Progenitor cell of endocrine pancreas (in vitro differentiated cells): ENCODE measurements at regions not wholly inside any gene's neighbourhood (a gene's known extent, or its start where the extent isn't known, plus 50 kb on each side); places are given as distances from the start of the nearest gene placed in this dataset.
"Not testable (repeated sequence)": the region's sequence is repeated elsewhere in the genome, so short reads cannot be mapped to it uniquely, and the experiment has no call there.

Experiments used
- DNase-seq: peaks from one replicate; pipeline ENCODE4 v3.0.0; 2021; ENCODE audit warnings: low spot score; ENCODE audit not compliant: unreplicated experiment
- H3K27ac Mint-ChIP-seq: 2 replicates; pipeline ENCODE4 v1.8.0; 2021; ENCODE audit warnings: mild to moderate bottlenecking, moderate library complexity, mixed read lengths
- H3K27me3 Mint-ChIP-seq: 2 replicates; pipeline ENCODE4 v1.8.0; 2021; ENCODE audit warnings: mixed read lengths
- H3K36me3 Mint-ChIP-seq: 2 replicates; pipeline ENCODE4 v1.8.0; 2022; ENCODE audit warnings: mixed read lengths; ENCODE audit not compliant: insufficient read depth
- H3K4me1 Mint-ChIP-seq: 2 replicates; pipeline ENCODE4 v1.8.0; 2021; ENCODE audit warnings: low read depth, mixed read lengths
- H3K4me3 Mint-ChIP-seq: 2 replicates; pipeline ENCODE4 v1.8.0; 2021; ENCODE audit warnings: low read depth, mild to moderate bottlenecking, moderate library complexity, mixed read lengths
- H3K9me3 Mint-ChIP-seq: 2 replicates; pipeline ENCODE4 v1.8.0; 2021; ENCODE audit warnings: low read depth, mixed read lengths
- TF ChIP-seq, protein P1 (sequence below): fragments of 200-600 bp; sonication (generic); IDR thresholded peaks from one replicate; pipeline ENCODE4 v1.5.0; 2021; ENCODE audit warnings: antibody characterized with exemption, mild to moderate bottlenecking; ENCODE audit not compliant: unreplicated experiment

DNA sequence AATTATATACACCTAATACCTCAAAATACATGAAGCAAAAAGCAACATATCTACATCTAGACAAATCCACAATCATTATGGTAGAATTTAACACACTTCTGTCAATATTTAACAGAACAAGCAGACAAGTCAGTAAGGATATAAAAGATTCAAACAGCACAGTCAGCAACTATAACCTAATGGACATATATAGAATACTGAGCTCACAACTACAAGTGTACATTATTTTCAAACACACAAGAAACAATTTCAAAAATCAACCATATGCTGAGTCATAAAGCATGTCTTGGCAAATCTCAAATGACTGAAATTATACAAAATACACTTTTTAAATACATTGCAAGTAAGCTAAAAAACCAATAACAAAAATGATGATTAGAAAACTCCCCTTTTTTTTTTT lies 178.0 kb downstream of the TOMM20 start:
- H3K27me3 Mint-ChIP-seq: no peaks in the 10 kb centered on the region
- no peak for DNase-seq
- TF ChIP-seq, protein P1, sequence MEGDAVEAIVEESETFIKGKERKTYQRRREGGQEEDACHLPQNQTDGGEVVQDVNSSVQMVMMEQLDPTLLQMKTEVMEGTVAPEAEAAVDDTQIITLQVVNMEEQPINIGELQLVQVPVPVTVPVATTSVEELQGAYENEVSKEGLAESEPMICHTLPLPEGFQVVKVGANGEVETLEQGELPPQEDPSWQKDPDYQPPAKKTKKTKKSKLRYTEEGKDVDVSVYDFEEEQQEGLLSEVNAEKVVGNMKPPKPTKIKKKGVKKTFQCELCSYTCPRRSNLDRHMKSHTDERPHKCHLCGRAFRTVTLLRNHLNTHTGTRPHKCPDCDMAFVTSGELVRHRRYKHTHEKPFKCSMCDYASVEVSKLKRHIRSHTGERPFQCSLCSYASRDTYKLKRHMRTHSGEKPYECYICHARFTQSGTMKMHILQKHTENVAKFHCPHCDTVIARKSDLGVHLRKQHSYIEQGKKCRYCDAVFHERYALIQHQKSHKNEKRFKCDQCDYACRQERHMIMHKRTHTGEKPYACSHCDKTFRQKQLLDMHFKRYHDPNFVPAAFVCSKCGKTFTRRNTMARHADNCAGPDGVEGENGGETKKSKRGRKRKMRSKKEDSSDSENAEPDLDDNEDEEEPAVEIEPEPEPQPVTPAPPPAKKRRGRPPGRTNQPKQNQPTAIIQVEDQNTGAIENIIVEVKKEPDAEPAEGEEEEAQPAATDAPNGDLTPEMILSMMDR: no peak
- no peak overlapping the region for H3K4me3 Mint-ChIP-seq
- H3K9me3 Mint-ChIP-seq: peaks cover 11% of the 10 kb centered on the region
- peaks cover 2% of the 10 kb centered on the region for H3K36me3 Mint-ChIP-seq
- H3K4me1 Mint-ChIP-seq: peaks cover 22% of the 10 kb centered on the region
- no peak overlapping the region for H3K27ac Mint-ChIP-seq

DNA sequence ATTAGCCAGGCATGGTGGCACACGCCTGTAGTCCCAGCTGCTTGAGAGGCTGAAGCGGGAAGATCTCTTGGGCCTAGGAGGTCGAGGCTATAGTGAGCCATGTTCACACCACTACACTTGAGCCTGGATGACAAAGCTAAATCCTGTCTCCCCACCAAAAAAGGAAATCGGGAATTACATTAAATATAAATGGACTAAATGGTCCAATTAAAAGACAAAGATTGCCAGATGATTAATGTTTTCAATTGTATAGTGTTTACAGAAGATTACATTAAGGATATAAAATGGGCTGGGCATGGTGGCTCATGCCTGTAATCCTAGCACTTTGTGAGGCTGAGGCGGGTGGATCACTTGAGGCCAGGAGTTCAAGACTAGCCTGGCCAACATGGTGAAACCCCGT lies 179.1 kb downstream of the TOMM20 start:
- H3K36me3 Mint-ChIP-seq, H3K27me3 Mint-ChIP-seq, H3K27ac Mint-ChIP-seq, H3K4me3 Mint-ChIP-seq, DNase-seq: not testable (repeated sequence)
- peaks cover 17% of the 10 kb centered on the region for H3K9me3 Mint-ChIP-seq
- H3K4me1 Mint-ChIP-seq: peaks cover 13% of the 10 kb centered on the region

DNA sequence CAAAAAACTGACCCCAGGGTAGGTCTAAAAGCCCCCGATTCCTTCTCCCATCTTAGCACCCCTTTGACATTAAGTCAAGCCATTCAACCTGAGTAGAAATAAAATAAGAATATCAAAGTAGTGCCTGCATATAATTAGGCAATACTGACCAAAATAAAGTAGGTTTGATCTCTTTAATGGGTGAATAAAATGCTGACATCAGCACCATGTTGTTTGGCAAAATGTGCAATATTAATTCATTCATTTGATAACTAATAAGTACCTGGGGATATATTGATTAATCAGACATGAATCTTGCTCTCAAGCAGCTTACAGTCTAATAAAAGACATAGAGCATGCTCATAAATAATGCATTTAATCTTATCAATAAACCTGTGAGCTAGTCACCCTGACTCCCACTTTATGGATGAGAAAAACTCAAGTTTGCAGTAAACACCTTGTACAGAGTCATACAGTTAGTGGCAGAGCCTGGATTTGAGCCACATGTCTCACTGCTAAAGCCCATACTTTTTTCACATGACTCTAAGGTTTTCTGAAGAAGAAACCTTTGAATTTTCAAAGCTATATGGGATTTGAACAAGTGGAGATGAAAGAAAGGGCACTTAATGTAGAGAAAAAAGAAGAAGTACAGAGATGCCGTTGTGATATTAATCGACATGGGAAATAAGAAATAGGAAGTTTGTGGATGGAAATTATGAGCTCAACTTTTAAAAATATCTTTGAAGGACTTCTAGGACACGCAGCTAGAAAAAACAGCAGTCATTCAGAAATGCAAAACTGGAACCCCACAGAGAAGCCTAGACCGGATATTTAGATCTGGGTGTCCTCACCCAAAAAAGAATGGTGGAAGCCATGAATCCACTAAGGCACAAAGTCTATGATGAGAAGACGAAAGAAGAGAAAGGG lies 183.9 kb downstream of the TOMM20 start:
- Mint-ChIP-seq H3K4me3 (no peak overlapping the region), H3K27me3 (no peaks in the 10 kb centered on the region), H3K9me3 (peaks cover 14% of the 10 kb centered on the region), H3K27ac (no peak overlapping the region), H3K36me3 (peaks cover 2% of the 10 kb centered on the region), H3K4me1 (peaks cover 3% of the 10 kb centered on the region)
- TF ChIP-seq, protein P1: no peak
- no peak for DNase-seq

DNA sequence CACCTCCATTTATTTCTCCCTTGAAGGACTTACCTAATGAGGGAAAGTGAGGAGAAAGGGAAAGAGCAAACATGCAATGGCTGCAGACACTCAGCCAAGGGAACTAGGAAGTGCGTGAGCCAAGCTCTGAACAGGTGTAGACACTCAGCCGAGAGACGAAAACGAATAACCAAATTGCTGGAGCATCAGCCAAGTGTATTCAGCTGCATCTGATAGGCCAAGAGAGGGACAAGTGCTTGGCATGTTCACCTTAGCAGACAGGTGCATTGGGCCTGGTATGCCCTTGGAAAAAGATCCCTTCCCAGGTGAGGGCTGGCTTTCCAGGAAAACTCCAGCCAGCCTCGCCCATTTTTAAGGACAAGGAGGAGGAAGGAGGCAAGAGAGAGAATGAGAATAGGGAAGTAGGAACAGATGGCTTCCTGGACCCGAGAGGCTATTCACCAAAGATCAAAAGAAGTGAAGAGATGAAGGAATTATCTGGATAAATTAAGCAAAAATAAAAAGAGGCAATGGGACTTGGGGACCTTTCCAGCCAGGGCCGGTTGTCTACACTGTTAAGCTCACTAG lies 184.7 kb downstream of the TOMM20 start:
- TF ChIP-seq, protein P1: no peak
- Mint-ChIP-seq H3K9me3 (peaks cover 6% of the 10 kb centered on the region), H3K4me3 (no peak overlapping the region), H3K36me3 (no peaks in the 10 kb centered on the region), H3K27me3 (no peaks in the 10 kb centered on the region), H3K27ac (no peak overlapping the region), H3K4me1 (peaks cover 3% of the 10 kb centered on the region)
- DNase-seq: no peak

DNA sequence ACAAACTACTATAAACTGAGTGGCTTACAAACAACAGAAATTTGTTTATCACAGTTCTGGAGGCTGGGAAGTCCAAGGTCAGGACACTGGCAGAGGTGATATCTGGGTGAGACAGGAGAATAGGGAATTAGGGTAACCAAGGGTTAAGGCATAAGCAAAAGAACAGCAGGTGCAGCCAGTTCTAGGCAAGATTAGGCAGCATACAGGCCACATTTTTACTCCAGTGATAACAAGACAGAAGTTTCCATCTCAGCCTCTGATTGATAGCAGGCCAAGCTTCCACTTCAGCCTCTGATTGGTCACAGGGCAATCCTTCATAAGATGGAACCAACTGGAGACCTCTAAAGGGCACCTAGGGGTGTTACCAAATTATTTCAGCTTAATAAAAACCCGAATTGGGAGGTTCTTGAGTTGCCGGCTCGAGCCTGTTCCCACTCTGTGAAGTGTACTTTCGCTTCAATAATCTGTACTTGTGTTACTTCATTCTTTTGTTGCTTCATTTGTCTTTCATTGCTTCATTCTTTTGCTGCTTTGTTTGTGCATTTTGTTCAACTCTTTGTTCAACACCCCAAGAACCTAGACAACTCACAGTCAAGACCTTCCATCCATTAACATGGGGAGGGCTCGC lies 185.6 kb downstream of the TOMM20 start:
- no peak overlapping the region for H3K27ac Mint-ChIP-seq
- no peaks in the 10 kb centered on the region for H3K27me3 Mint-ChIP-seq
- peaks cover 6% of the 10 kb centered on the region for H3K9me3 Mint-ChIP-seq
- no peak overlapping the region for H3K4me3 Mint-ChIP-seq
- H3K4me1 Mint-ChIP-seq: peaks cover 3% of the 10 kb centered on the region
- TF ChIP-seq, protein P1: no peak
- H3K36me3 Mint-ChIP-seq: no peaks in the 10 kb centered on the region
- DNase-seq: no peak
